SW 1271 (cell line): ENCODE measurements at regions not wholly inside any gene's neighbourhood (a gene's known extent, or its start where the extent isn't known, plus 50 kb on each side); places are given as distances from the start of the nearest gene placed in this dataset.
"Not testable (repeated sequence)": the region's sequence is repeated elsewhere in the genome, so short reads cannot be mapped to it uniquely, and the experiment has no call there.

Source experiments
- DNase-seq, 2 experiments: peaks; one replicate each; lab custom pipeline; 2025; lab: John Stamatoyannopoulos, UW

GRCh38 chr13:21228738-21229137, 52.3 kb downstream of the MRPL57 start:
- DNase-seq = no peak

GRCh38 chr13:21229241-21230024, 53.0 kb downstream of the MRPL57 start:
- DNase-seq = no peak

- no peak for DNase-seq
These were observed 54.1 kb downstream of the MRPL57 start for GRCh38 chr13:21230516-21230915.

- DNase-seq = no peak
These were observed 55.0 kb downstream of the MRPL57 start for GRCh38 chr13:21231426-21231940.

- no peak for DNase-seq
These were observed 55.7 kb downstream of the MRPL57 start for GRCh38 chr13:21232196-21232595.

- DNase-seq = no peak
These were observed 56.1 kb downstream of the MRPL57 start for GRCh38 chr13:21232599-21232998.

- DNase-seq = no peak
These were observed 56.6 kb downstream of the MRPL57 start for GRCh38 chr13:21233086-21233485.

- DNase-seq = no peak
These were observed 58.1 kb downstream of the MRPL57 start for GRCh38 chr13:21234526-21234925.

GRCh38 chr13:21235174-21235573, 58.7 kb downstream of the MRPL57 start:
- DNase-seq = no peak

- no peak for DNase-seq
These were observed 60.6 kb downstream of the MRPL57 start for GRCh38 chr13:21237081-21237480.

- no peak for DNase-seq
These were observed 61.8 kb downstream of the MRPL57 start for GRCh38 chr13:21238267-21238666.

- DNase-seq = no peak
These were observed 64.1 kb downstream of the MRPL57 start for GRCh38 chr13:21240586-21240985.

GRCh38 chr13:21242236-21242635, 65.8 kb downstream of the MRPL57 start:
- DNase-seq = no peak

- no peak for DNase-seq
These were observed 66.8 kb downstream of the MRPL57 start for GRCh38 chr13:21243045-21243897.

- not testable (repeated sequence) for DNase-seq
These were observed 67.4 kb downstream of the MRPL57 start for GRCh38 chr13:21243898-21244184.

- no peak for DNase-seq
These were observed 70.4 kb downstream of the MRPL57 start for GRCh38 chr13:21246761-21247452.

- no peak for DNase-seq
These were observed 79.9 kb downstream of the MRPL57 start for GRCh38 chr13:21256351-21256761.

GRCh38 chr13:21256891-21257290, 80.4 kb downstream of the MRPL57 start:
- no peak for DNase-seq

- DNase-seq = no peak
These were observed 83.4 kb downstream of the MRPL57 start for GRCh38 chr13:21259571-21260455.

GRCh38 chr13:21260561-21261290, 84.3 kb downstream of the MRPL57 start:
- DNase-seq = not testable (repeated sequence)
